CD14-positive monocyte (primary cell): ENCODE measurements at regions not wholly inside any gene's neighbourhood (a gene's known extent, or its start where the extent isn't known, plus 50 kb on each side); places are given as distances from the start of the nearest gene placed in this dataset.

Experiments used
- DNase-seq, 3 donors: peaks; one replicate each; pipeline ENCODE4 v3.0.0-alpha.2; 2011 to 2022
- H2AFZ ChIP-seq: 2 replicates; pipeline ENCODE4 v1.6.0; 2012; ENCODE audit warnings: mild to moderate bottlenecking, low read depth, low read length, inconsistent platforms; ENCODE audit not compliant: insufficient read depth, poor library complexity, severe bottlenecking
- H3K27ac ChIP-seq, 2 donors: 1 replicate in 1 of 2; 2 replicates in 1 of 2; pipeline ENCODE4 v1.5.1; 2012 to 2013; ENCODE audit warnings: low read length in 2 of 2, control low read depth in 1 of 2, inconsistent platforms in 1 of 2, low read depth in 1 of 2, mild to moderate bottlenecking in 1 of 2
- H3K27me3 ChIP-seq, 2 donors: one replicate each; pipeline versions ENCODE4 v1.6.0 to v1.6.1; 2011 to 2013; ENCODE audit warnings: low read length in 2 of 2; ENCODE audit not compliant: control insufficient read depth in 2 of 2, insufficient read depth in 2 of 2
- H3K36me3 ChIP-seq, 2 donors: replicated peaks in 1 of 2; 1 replicate in 1 of 2; 2 replicates in 1 of 2; pipeline versions ENCODE4 v1.5.1 to v1.6.1; 2012 to 2013; ENCODE audit warnings: low read length in 2 of 2, control low read depth in 1 of 2, inconsistent platforms in 1 of 2, mild to moderate bottlenecking in 1 of 2; ENCODE audit not compliant: insufficient read depth in 2 of 2, control insufficient read depth in 1 of 2
- H3K4me1 ChIP-seq, 2 donors: 1 replicate in 1 of 2; 2 replicates in 1 of 2; pipeline versions ENCODE4 v1.5.1 to v1.6.1; 2012 to 2013; ENCODE audit warnings: low read length in 2 of 2, control low read depth in 1 of 2, inconsistent platforms in 1 of 2, mild to moderate bottlenecking in 1 of 2, moderate library complexity in 1 of 2; ENCODE audit not compliant: insufficient read depth in 2 of 2, control insufficient read depth in 1 of 2
- H3K4me2 ChIP-seq: replicated peaks from 2 replicates; pipeline ENCODE3; 2012; ENCODE audit warnings: low read length, moderate library complexity, mild to moderate bottlenecking; ENCODE audit not compliant: poor library complexity, severe bottlenecking; ENCODE audit errors: extremely low read depth
- H3K4me3 ChIP-seq, 3 experiments: fragments of 200-600 bp in 1 of 3; sonication (generic) in 1 of 3; replicated peaks in 1 of 3; 1 replicate in 2 of 3; 2 replicates in 1 of 3; pipeline ENCODE4 v1.5.1; 2011 to 2013; ENCODE audit warnings: low read length in 3 of 3, mild to moderate bottlenecking in 3 of 3, control low read depth in 2 of 3, low read depth in 2 of 3, inconsistent platforms in 1 of 3, moderate library complexity in 1 of 3
- H3K79me2 ChIP-seq: 2 replicates; pipeline ENCODE4 v1.6.0; 2012; ENCODE audit warnings: mild to moderate bottlenecking, control low read depth, inconsistent platforms, low read length, moderate library complexity; ENCODE audit not compliant: insufficient read depth
- H3K9ac ChIP-seq: 2 replicates; pipeline ENCODE4 v1.6.0; 2017; ENCODE audit warnings: low read length, mild to moderate bottlenecking; ENCODE audit not compliant: insufficient read depth, poor library complexity, severe bottlenecking
- H3K9me3 ChIP-seq, 2 donors: replicated peaks in 1 of 2; 1 replicate in 1 of 2; 2 replicates in 1 of 2; pipeline versions ENCODE4 v1.5.1 to v1.6.1; 2012 to 2013; ENCODE audit warnings: low read length in 2 of 2, control low read depth in 1 of 2; ENCODE audit not compliant: control insufficient read depth in 1 of 2, insufficient read depth in 1 of 2
- H4K20me1 ChIP-seq: 2 replicates; pipeline ENCODE4 v1.6.0; 2012; ENCODE audit warnings: mild to moderate bottlenecking, low read length, control low read depth, moderate library complexity; ENCODE audit not compliant: insufficient read depth
- H3K27ac Mint-ChIP-seq, 7 donors: one replicate each; pipeline ENCODE4 v1.8.0; 2020; ENCODE audit warnings: mild to moderate bottlenecking in 7 of 7, mixed read lengths in 7 of 7, moderate library complexity in 6 of 7, inconsistent platforms in 2 of 7
- H3K27me3 Mint-ChIP-seq, 3 donors: one replicate each; pipeline ENCODE4 v1.8.0; 2021 to 2022; ENCODE audit warnings: low read depth in 3 of 3, mild to moderate bottlenecking in 3 of 3, mixed read lengths in 3 of 3, moderate library complexity in 3 of 3, inconsistent platforms in 1 of 3
- H3K36me3 Mint-ChIP-seq, 2 donors: one replicate each; pipeline ENCODE4 v1.8.0; 2020; ENCODE audit warnings: mixed read lengths in 2 of 2, inconsistent platforms in 1 of 2, mild to moderate bottlenecking in 1 of 2
- H3K4me1 Mint-ChIP-seq: one replicate; pipeline ENCODE4 v1.8.0; 2020; ENCODE audit warnings: mild to moderate bottlenecking, mixed read lengths
- H3K4me3 Mint-ChIP-seq, 2 donors: one replicate each; pipeline ENCODE4 v1.8.0; 2020; ENCODE audit warnings: mild to moderate bottlenecking in 2 of 2, mixed read lengths in 2 of 2, moderate library complexity in 1 of 2
- H3K9me3 Mint-ChIP-seq, 7 donors: one replicate each; pipeline ENCODE4 v1.8.0; 2020 to 2022; ENCODE audit warnings: mixed read lengths in 7 of 7, mild to moderate bottlenecking in 6 of 7, moderate library complexity in 6 of 7, inconsistent platforms in 2 of 7
- CTCF ChIP-seq: fragments of 200-600 bp; IDR thresholded peaks from one replicate; pipeline ENCODE4 v1.8.0; 2022; ENCODE audit warnings: antibody characterized with exemption, mild to moderate bottlenecking
- WGBS: methylation state at CpG from one replicate; pipeline ENCODE4 v1.1.5; 2013; ENCODE audit warnings: missing lambda C conversion rate; ENCODE audit not compliant: insufficient coverage; 5-methylcytosine and 5-hydroxymethylcytosine counted together
- intact Hi-C, 2 donors: fragments of 100-400 bp; cut with micrococcal nuclease; formaldehyde crosslinking; loops; one replicate each; pipeline versions ENCODE4 v1.15.0 to v1.15.1; 2023

DNA sequence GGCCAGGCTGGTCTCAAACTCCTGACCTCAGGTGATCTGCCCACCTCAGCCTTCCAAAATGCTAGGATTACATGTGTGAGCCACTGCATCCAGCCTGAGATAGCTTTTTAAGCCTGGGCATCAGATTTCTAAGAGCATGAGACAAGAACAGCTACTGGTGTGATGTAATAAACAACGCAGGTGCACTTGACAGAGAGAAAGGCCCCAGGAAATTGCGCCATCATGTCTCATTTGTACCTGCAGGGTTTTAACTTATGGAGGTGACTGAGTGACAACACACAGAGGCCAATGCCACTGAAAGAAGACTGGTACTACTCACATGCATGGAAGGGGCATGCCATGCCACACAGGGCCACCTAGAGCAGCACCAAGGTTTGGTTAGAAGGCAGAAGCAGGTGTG, 209.4 kb downstream of the SP3 start:
- 79% methylated on average over 2 of the region's 2 CpGs for WGBS
- H3K36me3 ChIP-seq = no peaks in the 10 kb centered on the region
- H2AFZ ChIP-seq = no peak overlapping the region
- H3K27ac ChIP-seq = no peak overlapping the region
- Mint-ChIP-seq H3K9me3 (peaks cover 0 to 2% (median 0%) of the 10 kb centered on the region in 7 donors), H3K36me3 (no peaks in the 10 kb centered on the region), H3K4me1 (no peaks in the 10 kb centered on the region), H3K27me3 (peaks cover 4 to 28% (median 16%) of the 10 kb centered on the region in 3 donors), H3K27ac (peak overlapping the region in 1 of 7 donors; percentile 17), H3K4me3 (no peak overlapping the region)
- H3K79me2 ChIP-seq = no peaks in the 10 kb centered on the region
- no peak for TF ChIP-seq CTCF
- intact Hi-C loops = no loop called here
- H3K27me3 ChIP-seq = peaks cover 2 to 8% of the 10 kb centered on the region in 2 donors
- no peak overlapping the region for H3K4me3 ChIP-seq
- H3K4me2 ChIP-seq = no peak overlapping the region
- H4K20me1 ChIP-seq = no peaks in the 10 kb centered on the region
- no peaks in the 10 kb centered on the region for H3K9me3 ChIP-seq
- no peaks in the 10 kb centered on the region for H3K4me1 ChIP-seq
- no peak overlapping the region for H3K9ac ChIP-seq
- no peak for DNase-seq

- Mint-ChIP-seq H3K4me3 (no peak overlapping the region), H3K4me1 (no peaks in the 10 kb centered on the region), H3K9me3 (peaks cover 0 to 4% (median 0%) of the 10 kb centered on the region in 7 donors), H3K27me3 (peaks cover 16 to 44% (median 19%) of the 10 kb centered on the region in 3 donors), H3K36me3 (no peaks in the 10 kb centered on the region), H3K27ac (no peak overlapping the region)
- H3K4me3 ChIP-seq = no peak overlapping the region
- H3K27me3 ChIP-seq = peaks cover 10 to 37% of the 10 kb centered on the region in 2 donors
- H3K79me2 ChIP-seq = no peaks in the 10 kb centered on the region
- H3K9ac ChIP-seq = no peak overlapping the region
- WGBS = 95% methylated on average over 6 of the region's 6 CpGs
- H2AFZ ChIP-seq = no peak overlapping the region
- no peaks in the 10 kb centered on the region for H4K20me1 ChIP-seq
- DNase-seq = no peak
- no peak overlapping the region for H3K27ac ChIP-seq
- intact Hi-C loops = no loop called here
- H3K4me2 ChIP-seq = no peak overlapping the region
- no peak for TF ChIP-seq CTCF
- H3K4me1 ChIP-seq = no peaks in the 10 kb centered on the region
- no peaks in the 10 kb centered on the region for H3K9me3 ChIP-seq
- no peaks in the 10 kb centered on the region for H3K36me3 ChIP-seq
Measured at GRCh38 chr2:173759959-173760358, 205.2 kb downstream of the SP3 start.
